ENCODE measurements at regions not wholly inside any gene's neighbourhood (a gene's known extent, or its start where the extent isn't known, plus 50 kb on each side); places are given as distances from the start of the nearest gene placed in this dataset.

GRCh38 chr14:53533384-53533970 lies 380.4 kb upstream of the DDHD1 start:
- TF ChIP-seq, protein P1, sequence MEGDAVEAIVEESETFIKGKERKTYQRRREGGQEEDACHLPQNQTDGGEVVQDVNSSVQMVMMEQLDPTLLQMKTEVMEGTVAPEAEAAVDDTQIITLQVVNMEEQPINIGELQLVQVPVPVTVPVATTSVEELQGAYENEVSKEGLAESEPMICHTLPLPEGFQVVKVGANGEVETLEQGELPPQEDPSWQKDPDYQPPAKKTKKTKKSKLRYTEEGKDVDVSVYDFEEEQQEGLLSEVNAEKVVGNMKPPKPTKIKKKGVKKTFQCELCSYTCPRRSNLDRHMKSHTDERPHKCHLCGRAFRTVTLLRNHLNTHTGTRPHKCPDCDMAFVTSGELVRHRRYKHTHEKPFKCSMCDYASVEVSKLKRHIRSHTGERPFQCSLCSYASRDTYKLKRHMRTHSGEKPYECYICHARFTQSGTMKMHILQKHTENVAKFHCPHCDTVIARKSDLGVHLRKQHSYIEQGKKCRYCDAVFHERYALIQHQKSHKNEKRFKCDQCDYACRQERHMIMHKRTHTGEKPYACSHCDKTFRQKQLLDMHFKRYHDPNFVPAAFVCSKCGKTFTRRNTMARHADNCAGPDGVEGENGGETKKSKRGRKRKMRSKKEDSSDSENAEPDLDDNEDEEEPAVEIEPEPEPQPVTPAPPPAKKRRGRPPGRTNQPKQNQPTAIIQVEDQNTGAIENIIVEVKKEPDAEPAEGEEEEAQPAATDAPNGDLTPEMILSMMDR (IDR thresholded peaks at IDR 0.05) = no peak
- TF ChIP-seq POLR2A (IDR thresholded peaks at IDR 0.05) = no peak
